GM12878 (cell line): ENCODE measurements at regions not wholly inside any gene's neighbourhood (a gene's known extent, or its start where the extent isn't known, plus 50 kb on each side); places are given as distances from the start of the nearest gene placed in this dataset.

ENCODE experiments used
- ATAC-seq: fragments of 200-7000 bp; cut with Tn5 transposase; 3 replicates; pipeline ENCODE4 v1.9.1; 2020; ENCODE audit warnings: mild to moderate bottlenecking, moderate library complexity
- BruUV-seq: library from RNA; stranded (reverse); fragments of 400-500 nt; replicated peaks from 2 replicates; lab custom pipeline; 2021; lab: Mats Ljungman, UMichigan
- CTCF ChIA-PET: fragments of 300-600 bp; sonication (Branson Sonifier 250); formaldehyde crosslinking; extraction: SDS; loops from one replicate; lab custom pipeline; 2021; ENCODE audit warnings: inconsistent platforms; lab: Yijun Ruan, JAX
- POLR2A ChIA-PET: fragments of 350-600 bp; formaldehyde crosslinking; extraction: SDS; loops from one replicate; lab custom pipeline; 2021; ENCODE audit warnings: inconsistent platforms; lab: Charles Lee
- RAD21 ChIA-PET: fragments of 300-600 bp; sonication (Branson Sonifier 250); formaldehyde crosslinking; loops from one replicate; lab custom pipeline; 2023; ENCODE audit warnings: antibody characterized with exemption; ENCODE audit not compliant: unreplicated experiment; lab: Charles Lee
- SMC1A ChIA-PET: fragments of 300-600 bp; sonication (Branson Sonifier 250); formaldehyde crosslinking; loops from one replicate; lab custom pipeline; 2023; ENCODE audit not compliant: unreplicated experiment, uncharacterized antibody; lab: Charles Lee
- DNase-seq: peaks from one replicate; pipeline ENCODE4 v3.0.0-alpha.2; 2011; ENCODE audit warnings: low read depth, low spot score
- FAIRE-seq: peaks from 3 replicates; lab custom pipeline; 2011; peaks lifted over from hg19 to GRCh38; lab: Jason Lieb, UNC
- H2AFZ ChIP-seq: 2 replicates; pipeline ENCODE4 v1.6.0; 2011; ENCODE audit warnings: low read depth, low read length, control low read depth; ENCODE audit not compliant: control insufficient read depth
- H3K27ac ChIP-seq: 2 replicates; pipeline ENCODE4 v1.5.1; 2011; ENCODE audit warnings: control low read depth; ENCODE audit not compliant: control insufficient read depth, insufficient read depth
- H3K27me3 ChIP-seq, 2 experiments: replicated peaks in 1 of 2; 2 replicates each; pipeline versions ENCODE4 v1.6.0 to v1.6.1; 2011; ENCODE audit warnings: low read length in 1 of 2; ENCODE audit not compliant: control insufficient read depth in 2 of 2, insufficient read depth in 2 of 2
- H3K36me3 ChIP-seq, 2 experiments: 2 replicates each; pipeline ENCODE4 v1.5.1; 2011; ENCODE audit warnings: low read length in 1 of 2; ENCODE audit not compliant: control insufficient read depth in 2 of 2, insufficient read depth in 2 of 2
- H3K4me1 ChIP-seq: 2 replicates; pipeline ENCODE4 v1.6.1; 2011; ENCODE audit warnings: mild to moderate bottlenecking, low read length, moderate library complexity, mixed read lengths; ENCODE audit not compliant: control insufficient read depth, insufficient read depth
- H3K4me2 ChIP-seq: 2 replicates; pipeline ENCODE4 v1.6.0; 2011; ENCODE audit warnings: control low read depth; ENCODE audit not compliant: control insufficient read depth, insufficient read depth
- H3K4me3 ChIP-seq: fragments of 200-600 bp; sonication (generic); 2 replicates; pipeline ENCODE4 v1.5.1; 2016
- H3K79me2 ChIP-seq: 2 replicates; pipeline ENCODE4 v1.6.0; 2011; ENCODE audit warnings: low read length; ENCODE audit not compliant: control insufficient read depth, insufficient read depth
- H3K9ac ChIP-seq: 2 replicates; pipeline ENCODE4 v1.8.0; 2011; ENCODE audit warnings: low read length, control low read depth, mixed read lengths; ENCODE audit not compliant: control insufficient read depth, insufficient read depth
- H3K9me3 ChIP-seq: replicated peaks from 3 replicates; pipeline ENCODE4 v1.5.1; 2011; ENCODE audit warnings: mild to moderate bottlenecking, low read length; ENCODE audit not compliant: control insufficient read depth, insufficient read depth
- H4K20me1 ChIP-seq: 2 replicates; pipeline ENCODE4 v1.6.0; 2011; ENCODE audit not compliant: control insufficient read depth, insufficient read depth
- MEF2A ChIP-seq: IDR thresholded peaks from 2 replicates; pipeline ENCODE4 v1.6.1; 2011; ENCODE audit warnings: low read depth, mild to moderate bottlenecking, low read length, moderate library complexity; ENCODE audit not compliant: insufficient read depth
- POU2F2 ChIP-seq: IDR thresholded peaks from 3 replicates; pipeline ENCODE4 v1.6.1; 2011; ENCODE audit warnings: low read depth, mild to moderate bottlenecking, low read length, borderline replicate concordance
- RAD21 ChIP-seq: IDR thresholded peaks from 2 replicates; pipeline ENCODE4 v1.6.1; 2011; ENCODE audit warnings: mild to moderate bottlenecking, low read depth, low read length, moderate library complexity; ENCODE audit not compliant: insufficient read depth
- RBBP5 ChIP-seq: fragments of 200-600 bp; sonication (generic); conservative IDR thresholded peaks from 2 replicates; pipeline ENCODE4 v1.6.1; 2016
- SREBF1 ChIP-seq: IDR thresholded peaks from 2 replicates; pipeline ENCODE4 v1.6.1; 2012; ENCODE audit warnings: mild to moderate bottlenecking, low read length
- WRNIP1 ChIP-seq: IDR thresholded peaks from 2 replicates; pipeline ENCODE4 v1.6.1; 2011; ENCODE audit warnings: low read depth, low read length, improper control_type of control experiment, borderline replicate concordance
- ZNF24 ChIP-seq: fragments of 450-650 bp; IDR thresholded peaks from 2 replicates; pipeline ENCODE4 v1.6.1; 2017; ENCODE audit warnings: antibody characterized with exemption, mild to moderate bottlenecking
- ZNF274 ChIP-seq: IDR thresholded peaks from one replicate; pipeline ENCODE4 v1.8.0; 2011; ENCODE audit not compliant: insufficient read length, insufficient read depth
- WGBS: methylation state at CpG from one replicate; pipeline ENCODE4 v1.1.6; 2016; ENCODE audit warnings: low lambda C conversion rate; ENCODE audit not compliant: insufficient replicate concordance, insufficient coverage; ENCODE audit errors: missing lambda C conversion rate; 5-methylcytosine and 5-hydroxymethylcytosine counted together
- in situ Hi-C: fragments of 300-500 bp; cut with MboI; formaldehyde crosslinking; loops from 9 replicates; pipeline ENCODE4 v1.14.3; 2018; ENCODE audit warnings: mixed read lengths
- intact Hi-C: fragments of 100-400 bp; cut with micrococcal nuclease; formaldehyde crosslinking; loops from one replicate; pipeline ENCODE4 v1.14.2; 2022; ENCODE audit not compliant: unreplicated experiment
- TF ChIP-seq, protein P1 (sequence below): IDR thresholded peaks from 2 replicates; pipeline ENCODE4 v1.6.1; 2011; ENCODE audit warnings: low read depth, low read length, improper control_type of control experiment, borderline replicate concordance
- TF ChIP-seq, protein P2 (sequence below): fragments of 450-650 bp; IDR thresholded peaks from 2 replicates; pipeline ENCODE4 v1.6.1; 2017; ENCODE audit warnings: mild to moderate bottlenecking, moderate library complexity
- TF ChIP-seq, protein P3 (sequence below): IDR thresholded peaks from 2 replicates; pipeline ENCODE4 v1.6.1; 2012; ENCODE audit warnings: low read depth, low read length, improper control_type of control experiment
- TF ChIP-seq, protein P4 (sequence below): fragments of 450-650 bp; IDR thresholded peaks from 2 replicates; pipeline ENCODE4 v1.6.1; 2017; ENCODE audit warnings: mild to moderate bottlenecking, low read depth, inconsistent platforms; ENCODE audit not compliant: poor library complexity, severe bottlenecking

DNA sequence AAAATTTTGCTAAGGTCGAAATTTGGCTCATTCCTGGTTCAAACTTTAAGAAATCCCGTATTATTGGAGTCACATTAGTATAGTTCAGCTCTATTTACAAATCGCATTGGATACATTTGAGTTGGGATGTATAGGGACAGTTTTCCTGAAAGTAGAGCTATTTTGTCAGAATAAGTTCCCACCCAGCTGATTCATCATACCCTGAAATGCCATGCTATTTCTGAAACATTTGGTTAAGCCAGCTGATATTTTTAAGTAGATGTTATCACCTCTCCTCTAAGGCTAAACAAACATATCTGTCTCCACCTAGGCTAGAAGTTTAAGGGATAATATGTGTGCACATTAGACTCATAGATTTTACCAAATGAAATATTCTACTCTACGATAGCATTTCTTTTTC, 226.2 kb upstream of the ARGLU1 start:
- in situ Hi-C loops (no loop called here), intact Hi-C loops (no loop called here)
- Histone ChIP-seq H3K9me3 (no peaks in the 10 kb centered on the region), H3K27me3 (no peaks in the 10 kb centered on the region), H3K4me2 (no peak overlapping the region), H3K79me2 (no peaks in the 10 kb centered on the region), H2AFZ (no peak overlapping the region), H3K4me3 (no peak overlapping the region), H3K4me1 (no peaks in the 10 kb centered on the region), H4K20me1 (no peaks in the 10 kb centered on the region), H3K27ac (no peak overlapping the region), H3K36me3 (no peaks in the 10 kb centered on the region), H3K9ac (no peak overlapping the region)
- BruUV-seq = no TSS peak
- 28% methylated on average over 4 of the region's 4 CpGs for WGBS
- no peak for DNase-seq
- POLR2A ChIA-PET = no interaction called here
- RAD21 ChIA-PET = no interaction called here
- TF ChIP-seq POU2F2 (no peak), ZNF24 (no peak), SREBF1 (no peak), RAD21 (no peak), ZNF274 (no peak), WRNIP1 (no peak), RBBP5 (no peak)
- TF ChIP-seq, protein P1, sequence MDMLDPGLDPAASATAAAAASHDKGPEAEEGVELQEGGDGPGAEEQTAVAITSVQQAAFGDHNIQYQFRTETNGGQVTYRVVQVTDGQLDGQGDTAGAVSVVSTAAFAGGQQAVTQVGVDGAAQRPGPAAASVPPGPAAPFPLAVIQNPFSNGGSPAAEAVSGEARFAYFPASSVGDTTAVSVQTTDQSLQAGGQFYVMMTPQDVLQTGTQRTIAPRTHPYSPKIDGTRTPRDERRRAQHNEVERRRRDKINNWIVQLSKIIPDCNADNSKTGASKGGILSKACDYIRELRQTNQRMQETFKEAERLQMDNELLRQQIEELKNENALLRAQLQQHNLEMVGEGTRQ = no peak
- no peak for FAIRE-seq
- no peak for ATAC-seq
- SMC1A ChIA-PET = no interaction called here
- CTCF ChIA-PET = no interaction called here

DNA sequence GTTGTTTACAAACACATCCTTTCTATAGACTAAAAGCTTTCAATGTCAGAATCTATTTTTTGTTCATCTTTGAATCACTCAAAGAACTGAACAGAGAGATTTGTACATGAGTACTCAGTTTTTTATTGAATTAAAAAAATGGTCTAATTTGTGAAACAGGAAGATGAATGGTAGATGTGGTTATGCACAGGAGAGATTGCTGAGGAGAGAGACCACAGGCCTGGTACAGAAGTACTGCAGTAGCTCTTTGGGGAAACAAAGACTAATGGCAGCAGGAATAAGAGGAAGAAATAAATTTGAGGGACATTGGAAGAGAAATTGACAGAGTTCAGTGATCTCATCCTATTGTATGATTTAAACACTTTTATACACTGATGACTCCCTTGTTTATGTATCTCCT, 222.0 kb upstream of the ARGLU1 start:
- H3K4me2 ChIP-seq = no peak overlapping the region
- FAIRE-seq (no peak), DNase-seq (no peak), ATAC-seq (no peak)
- H4K20me1 ChIP-seq = no peaks in the 10 kb centered on the region
- POLR2A ChIA-PET = no interaction called here
- H3K9ac ChIP-seq = no peak overlapping the region
- H2AFZ ChIP-seq = no peak overlapping the region
- SMC1A ChIA-PET = no interaction called here
- no peaks in the 10 kb centered on the region for H3K4me1 ChIP-seq
- intact Hi-C loops (no loop called here), in situ Hi-C loops (no loop called here)
- H3K4me3 ChIP-seq = no peak overlapping the region
- no peaks in the 10 kb centered on the region for H3K79me2 ChIP-seq
- H3K27me3 ChIP-seq = no peaks in the 10 kb centered on the region
- no peaks in the 10 kb centered on the region for H3K36me3 ChIP-seq
- H3K27ac ChIP-seq = no peak overlapping the region
- CTCF ChIA-PET = no interaction called here
- H3K9me3 ChIP-seq = no peaks in the 10 kb centered on the region
- BruUV-seq = no TSS peak
- RAD21 ChIA-PET = no interaction called here
- no peak for TF ChIP-seq MEF2A
- TF ChIP-seq, protein P2, sequence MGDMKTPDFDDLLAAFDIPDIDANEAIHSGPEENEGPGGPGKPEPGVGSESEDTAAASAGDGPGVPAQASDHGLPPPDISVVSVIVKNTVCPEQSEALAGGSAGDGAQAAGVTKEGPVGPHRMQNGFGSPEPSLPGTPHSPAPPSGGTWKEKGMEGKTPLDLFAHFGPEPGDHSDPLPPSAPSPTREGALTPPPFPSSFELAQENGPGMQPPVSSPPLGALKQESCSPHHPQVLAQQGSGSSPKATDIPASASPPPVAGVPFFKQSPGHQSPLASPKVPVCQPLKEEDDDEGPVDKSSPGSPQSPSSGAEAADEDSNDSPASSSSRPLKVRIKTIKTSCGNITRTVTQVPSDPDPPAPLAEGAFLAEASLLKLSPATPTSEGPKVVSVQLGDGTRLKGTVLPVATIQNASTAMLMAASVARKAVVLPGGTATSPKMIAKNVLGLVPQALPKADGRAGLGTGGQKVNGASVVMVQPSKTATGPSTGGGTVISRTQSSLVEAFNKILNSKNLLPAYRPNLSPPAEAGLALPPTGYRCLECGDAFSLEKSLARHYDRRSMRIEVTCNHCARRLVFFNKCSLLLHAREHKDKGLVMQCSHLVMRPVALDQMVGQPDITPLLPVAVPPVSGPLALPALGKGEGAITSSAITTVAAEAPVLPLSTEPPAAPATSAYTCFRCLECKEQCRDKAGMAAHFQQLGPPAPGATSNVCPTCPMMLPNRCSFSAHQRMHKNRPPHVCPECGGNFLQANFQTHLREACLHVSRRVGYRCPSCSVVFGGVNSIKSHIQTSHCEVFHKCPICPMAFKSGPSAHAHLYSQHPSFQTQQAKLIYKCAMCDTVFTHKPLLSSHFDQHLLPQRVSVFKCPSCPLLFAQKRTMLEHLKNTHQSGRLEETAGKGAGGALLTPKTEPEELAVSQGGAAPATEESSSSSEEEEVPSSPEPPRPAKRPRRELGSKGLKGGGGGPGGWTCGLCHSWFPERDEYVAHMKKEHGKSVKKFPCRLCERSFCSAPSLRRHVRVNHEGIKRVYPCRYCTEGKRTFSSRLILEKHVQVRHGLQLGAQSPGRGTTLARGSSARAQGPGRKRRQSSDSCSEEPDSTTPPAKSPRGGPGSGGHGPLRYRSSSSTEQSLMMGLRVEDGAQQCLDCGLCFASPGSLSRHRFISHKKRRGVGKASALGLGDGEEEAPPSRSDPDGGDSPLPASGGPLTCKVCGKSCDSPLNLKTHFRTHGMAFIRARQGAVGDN = no peak
- TF ChIP-seq, protein P3, sequence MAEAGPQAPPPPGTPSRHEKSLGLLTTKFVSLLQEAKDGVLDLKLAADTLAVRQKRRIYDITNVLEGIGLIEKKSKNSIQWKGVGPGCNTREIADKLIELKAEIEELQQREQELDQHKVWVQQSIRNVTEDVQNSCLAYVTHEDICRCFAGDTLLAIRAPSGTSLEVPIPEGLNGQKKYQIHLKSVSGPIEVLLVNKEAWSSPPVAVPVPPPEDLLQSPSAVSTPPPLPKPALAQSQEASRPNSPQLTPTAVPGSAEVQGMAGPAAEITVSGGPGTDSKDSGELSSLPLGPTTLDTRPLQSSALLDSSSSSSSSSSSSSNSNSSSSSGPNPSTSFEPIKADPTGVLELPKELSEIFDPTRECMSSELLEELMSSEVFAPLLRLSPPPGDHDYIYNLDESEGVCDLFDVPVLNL = no peak
- TF ChIP-seq, protein P4, sequence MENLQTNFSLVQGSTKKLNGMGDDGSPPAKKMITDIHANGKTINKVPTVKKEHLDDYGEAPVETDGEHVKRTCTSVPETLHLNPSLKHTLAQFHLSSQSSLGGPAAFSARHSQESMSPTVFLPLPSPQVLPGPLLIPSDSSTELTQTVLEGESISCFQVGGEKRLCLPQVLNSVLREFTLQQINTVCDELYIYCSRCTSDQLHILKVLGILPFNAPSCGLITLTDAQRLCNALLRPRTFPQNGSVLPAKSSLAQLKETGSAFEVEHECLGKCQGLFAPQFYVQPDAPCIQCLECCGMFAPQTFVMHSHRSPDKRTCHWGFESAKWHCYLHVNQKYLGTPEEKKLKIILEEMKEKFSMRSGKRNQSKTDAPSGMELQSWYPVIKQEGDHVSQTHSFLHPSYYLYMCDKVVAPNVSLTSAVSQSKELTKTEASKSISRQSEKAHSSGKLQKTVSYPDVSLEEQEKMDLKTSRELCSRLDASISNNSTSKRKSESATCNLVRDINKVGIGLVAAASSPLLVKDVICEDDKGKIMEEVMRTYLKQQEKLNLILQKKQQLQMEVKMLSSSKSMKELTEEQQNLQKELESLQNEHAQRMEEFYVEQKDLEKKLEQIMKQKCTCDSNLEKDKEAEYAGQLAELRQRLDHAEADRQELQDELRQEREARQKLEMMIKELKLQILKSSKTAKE = no peak
